IMR-90 (cell line): ENCODE measurements at regions not wholly inside any gene's neighbourhood (a gene's known extent, or its start where the extent isn't known, plus 50 kb on each side); places are given as distances from the start of the nearest gene placed in this dataset.
A peak's percentile ranks its signal among the peaks of the same experiment; 100 is the strongest.

Experiments
- ATAC-seq: fragments of 200-7000 bp; cut with Tn5 transposase; 2 replicates; pipeline ENCODE4 v1.9.1; 2020; ENCODE audit warnings: low read depth, mild to moderate bottlenecking, moderate library complexity
- BruUV-seq: library from RNA; stranded (reverse); fragments of 400-500 nt; replicated peaks from 2 replicates; lab custom pipeline; 2021; lab: Mats Ljungman, UMichigan
- CTCF ChIA-PET: fragments of 300-600 bp; formaldehyde crosslinking; extraction: SDS; loops from one replicate; lab custom pipeline; 2021; ENCODE audit warnings: antibody characterized with exemption; lab: Yijun Ruan, JAX
- POLR2A ChIA-PET: fragments of 300-600 bp; sonication (Branson Sonifier 250); formaldehyde crosslinking; loops from one replicate; lab custom pipeline; 2022; ENCODE audit warnings: antibody characterized with exemption; ENCODE audit not compliant: unreplicated experiment; lab: Charles Lee
- DNase-seq: peaks from one replicate; pipeline ENCODE4 v3.0.0; 2013
- H2AFZ ChIP-seq: replicated peaks from 2 replicates; pipeline ENCODE3; 2013; ENCODE audit warnings: low read length, mild to moderate bottlenecking; ENCODE audit not compliant: poor library complexity
- H2AK5ac ChIP-seq: 2 replicates; pipeline ENCODE4 v1.6.1; 2013; ENCODE audit warnings: low read depth, low read length, inconsistent platforms
- H2AK9ac ChIP-seq: replicated peaks from 2 replicates; pipeline ENCODE3; 2013; ENCODE audit warnings: mild to moderate bottlenecking, low read depth, low read length, moderate library complexity; ENCODE audit not compliant: poor library complexity
- H2BK120ac ChIP-seq: 2 replicates; pipeline ENCODE4 v1.6.1; 2013; ENCODE audit warnings: low read depth, low read length, inconsistent platforms
- H2BK15ac ChIP-seq: 3 replicates; pipeline ENCODE4 v1.6.1; 2013; ENCODE audit warnings: low read depth, low read length, inconsistent platforms
- H2BK20ac ChIP-seq: 2 replicates; pipeline ENCODE4 v1.6.1; 2013; ENCODE audit warnings: low read depth, mild to moderate bottlenecking, inconsistent platforms, low read length, moderate library complexity
- H2BK5ac ChIP-seq: 2 replicates; pipeline ENCODE4 v1.6.1; 2013; ENCODE audit warnings: mild to moderate bottlenecking, low read depth, low read length, inconsistent platforms; ENCODE audit not compliant: poor library complexity, severe bottlenecking
- H3K14ac ChIP-seq: replicated peaks from 2 replicates; pipeline ENCODE4 v1.6.1; 2013; ENCODE audit warnings: low read depth, low read length, inconsistent platforms
- H3K18ac ChIP-seq: 2 replicates; pipeline ENCODE4 v1.6.1; 2013; ENCODE audit warnings: low read depth, low read length, control low read depth
- H3K23ac ChIP-seq: 2 replicates; pipeline ENCODE4 v1.6.1; 2013; ENCODE audit warnings: low read depth, low read length, inconsistent platforms
- H3K27ac ChIP-seq: 2 replicates; pipeline ENCODE4 v1.5.1; 2013; ENCODE audit warnings: mild to moderate bottlenecking, control low read depth, low read length; ENCODE audit not compliant: insufficient read depth
- H3K27me3 ChIP-seq: 2 replicates; pipeline ENCODE4 v1.6.1; 2013; ENCODE audit warnings: low read length; ENCODE audit not compliant: control insufficient read depth, insufficient read depth
- H3K36me3 ChIP-seq: 2 replicates; pipeline ENCODE4 v1.6.1; 2013; ENCODE audit warnings: low read length, mixed read lengths; ENCODE audit not compliant: control insufficient read depth, insufficient read depth
- H3K4ac ChIP-seq: 2 replicates; pipeline ENCODE4 v1.6.1; 2013; ENCODE audit warnings: low read depth, low read length, inconsistent platforms
- H3K4me1 ChIP-seq: 2 replicates; pipeline ENCODE4 v1.6.1; 2013; ENCODE audit warnings: low read length, mixed read lengths; ENCODE audit not compliant: control insufficient read depth, insufficient read depth
- H3K4me2 ChIP-seq: 2 replicates; pipeline ENCODE4 v1.6.1; 2013; ENCODE audit warnings: low read depth, mild to moderate bottlenecking, control low read depth, low read length, moderate library complexity
- H3K4me3 ChIP-seq: 2 replicates; pipeline ENCODE4 v1.5.1; 2013; ENCODE audit warnings: low read depth, mild to moderate bottlenecking, control low read depth, low read length, moderate library complexity; ENCODE audit not compliant: insufficient read depth
- H3K56ac ChIP-seq: 2 replicates; pipeline ENCODE4 v1.6.1; 2013; ENCODE audit warnings: low read length, inconsistent platforms; ENCODE audit not compliant: insufficient read depth; ENCODE audit errors: extremely low read depth
- H3K79me1 ChIP-seq, 2 experiments: 2 replicates each; pipeline ENCODE4 v1.6.1; 2013; ENCODE audit warnings: low read length in 2 of 2, inconsistent platforms in 1 of 2, low read depth in 1 of 2
- H3K9ac ChIP-seq: 2 replicates; pipeline ENCODE4 v1.6.1; 2013; ENCODE audit warnings: low read depth, low read length, control low read depth
- H3K9me1 ChIP-seq: 2 replicates; pipeline ENCODE4 v1.6.1; 2013; ENCODE audit warnings: low read length, inconsistent platforms; ENCODE audit not compliant: insufficient read depth
- H3K9me3 ChIP-seq: 2 replicates; pipeline ENCODE4 v1.6.1; 2013; ENCODE audit warnings: low read length; ENCODE audit not compliant: control insufficient read depth, insufficient read depth
- H4K20me1 ChIP-seq: 2 replicates; pipeline ENCODE4 v1.6.1; 2013; ENCODE audit warnings: low read length, inconsistent platforms; ENCODE audit not compliant: insufficient read depth
- H4K5ac ChIP-seq: 2 replicates; pipeline ENCODE4 v1.6.1; 2013; ENCODE audit warnings: mild to moderate bottlenecking, low read depth, low read length, control low read depth
- H4K8ac ChIP-seq, 2 experiments: 2 replicates each; pipeline ENCODE4 v1.6.1; 2013; ENCODE audit warnings: low read depth in 2 of 2, low read length in 2 of 2, control low read depth in 1 of 2, inconsistent platforms in 1 of 2
- H4K91ac ChIP-seq: 2 replicates; pipeline ENCODE4 v1.6.1; 2013; ENCODE audit warnings: low read depth, low read length, inconsistent platforms; ENCODE audit not compliant: insufficient read depth
- CEBPB ChIP-seq: IDR thresholded peaks from 2 replicates; pipeline ENCODE4 v1.6.1; 2012; ENCODE audit warnings: low read depth, low read length, improper control_type of control experiment
- MAZ ChIP-seq: IDR thresholded peaks from 2 replicates; pipeline ENCODE4 v1.6.1; 2012; ENCODE audit warnings: low read depth, mild to moderate bottlenecking, low read length, improper control_type of control experiment, moderate library complexity, borderline replicate concordance
- SMC3 ChIP-seq: fragments of 150-350 bp; IDR thresholded peaks from 2 replicates; pipeline ENCODE4 v1.6.1; 2016; ENCODE audit warnings: low read depth, mild to moderate bottlenecking, antibody characterized with exemption, low read length, moderate library complexity
- dilution Hi-C: fragments of 300-500 bp; cut with HindIII; formaldehyde crosslinking; loops from one replicate; pipeline ENCODE4 v1.14.3; 2018; ENCODE audit warnings: low sequenced_read_pairs; ENCODE audit not compliant: unreplicated experiment
- in situ Hi-C: fragments of 300-500 bp; cut with MboI; formaldehyde crosslinking; loops from 3 replicates; pipeline ENCODE4 v1.14.3; 2019; ENCODE audit warnings: low sequenced_read_pairs, inconsistent platforms, mixed read lengths
- intact Hi-C: fragments of 100-400 bp; cut with micrococcal nuclease; formaldehyde crosslinking; loops from 2 replicates; pipeline ENCODE4 v1.10.0; 2022

DNA sequence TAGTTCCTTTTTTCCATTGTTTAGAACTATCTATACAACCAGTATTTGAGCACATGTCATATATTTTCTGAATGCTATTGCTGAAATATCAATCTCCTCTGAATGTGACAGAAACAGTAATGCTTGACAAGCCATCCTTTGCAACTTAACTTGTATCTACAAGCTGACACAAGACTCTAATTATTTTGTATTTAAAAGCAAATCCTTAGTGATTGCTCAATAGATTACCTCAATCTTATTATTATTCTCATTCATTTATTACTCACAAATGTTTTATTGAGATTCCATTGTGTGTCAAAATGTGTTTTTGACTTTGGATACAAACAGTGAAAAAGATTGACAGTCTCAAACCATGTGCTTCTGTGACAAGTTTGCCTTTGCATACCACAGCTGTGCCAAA, 787.8 kb upstream of the PRR20A start:
- no peak overlapping the region for H2BK15ac ChIP-seq
- no peak overlapping the region for H4K91ac ChIP-seq
- no peaks in the 10 kb centered on the region for H4K20me1 ChIP-seq
- H3K9me3 ChIP-seq = peaks cover 7% of the 10 kb centered on the region; the same call in 1 of the 2 replicates
- H2BK5ac ChIP-seq = no peak overlapping the region
- H3K27ac ChIP-seq = no peak overlapping the region
- dilution Hi-C loops = no loop called here
- H2BK120ac ChIP-seq = no peak overlapping the region
- no peak overlapping the region for H3K9ac ChIP-seq
- no peak overlapping the region for H3K56ac ChIP-seq
- H3K36me3 ChIP-seq = no peaks in the 10 kb centered on the region
- no TSS peak for BruUV-seq
- H4K5ac ChIP-seq = no peak overlapping the region
- intact Hi-C loops = loop anchor here (5.0 kb wide), 1 partner anchor 41 kb away; no protein-coding TSS in a partner anchor
- no peak overlapping the region for H3K14ac ChIP-seq
- H3K4ac ChIP-seq = no peak overlapping the region
- ATAC-seq (no peak), DNase-seq (no peak)
- H3K4me2 ChIP-seq = no peak overlapping the region
- H2AFZ ChIP-seq = no peak overlapping the region
- no peak overlapping the region for H3K23ac ChIP-seq
- H3K4me1 ChIP-seq = no peaks in the 10 kb centered on the region
- H3K9me1 ChIP-seq = no peaks in the 10 kb centered on the region
- TF ChIP-seq MAZ (no peak), SMC3 (no peak), CEBPB (0 out of 2 replicates have a peak, but pooled peaks have one; percentile 13)
- ChIA-PET CTCF (no interaction called here), POLR2A (no interaction called here)
- H3K4me3 ChIP-seq = no peak overlapping the region
- H2AK9ac ChIP-seq = no peak overlapping the region
- in situ Hi-C loops = no loop called here
- H3K18ac ChIP-seq = no peak overlapping the region
- no peak overlapping the region for H4K8ac ChIP-seq
- no peaks in the 10 kb centered on the region for H3K79me1 ChIP-seq
- H2AK5ac ChIP-seq = no peak overlapping the region
- no peaks in the 10 kb centered on the region for H3K27me3 ChIP-seq
- H2BK20ac ChIP-seq = no peak overlapping the region
